Sigmoid colon (tissue), 6 donors: ENCODE measurements at regions not wholly inside any gene's neighbourhood (a gene's known extent, or its start where the extent isn't known, plus 50 kb on each side); places are given as distances from the start of the nearest gene placed in this dataset.

Source experiments
- DNase-seq: peaks from one replicate; pipeline ENCODE4 v3.0.0-alpha.2; 2019
- H3K27ac ChIP-seq, 4 donors: fragments of 200-600 bp; sonication (generic); one replicate each; pipeline ENCODE4 v1.5.1; 2016 to 2019; ENCODE audit warnings: mild to moderate bottlenecking in 1 of 4
- H3K27me3 ChIP-seq, 3 donors: fragments of 200-600 bp; sonication (generic); one replicate each; pipeline ENCODE4 v1.5.1; 2019; ENCODE audit warnings: mild to moderate bottlenecking in 1 of 3
- H3K36me3 ChIP-seq, 4 donors: fragments of 200-600 bp; sonication (generic); one replicate each; pipeline ENCODE4 v1.5.1; 2016 to 2019
- H3K4me1 ChIP-seq, 4 donors: fragments of 200-600 bp; sonication (generic); one replicate each; pipeline ENCODE4 v1.5.1; 2017 to 2019
- H3K4me3 ChIP-seq, 4 donors: fragments of 200-600 bp; sonication (generic); one replicate each; pipeline ENCODE4 v1.5.1; 2017 to 2019; ENCODE audit warnings: mild to moderate bottlenecking in 2 of 4, moderate library complexity in 1 of 4
- H3K9me3 ChIP-seq, 4 donors: fragments of 200-600 bp in 3 of 4; sonication (generic) in 3 of 4; one replicate each; pipeline versions ENCODE4 v1.5.1 to v1.6.1; 2013 to 2019
- EP300 ChIP-seq, 4 donors: sonication (generic); formaldehyde crosslinking; IDR thresholded peaks; one replicate each; pipeline ENCODE4 v1.6.1; 2017; ENCODE audit warnings: antibody characterized with exemption in 4 of 4
- POLR2A ChIP-seq, 2 donors: fragments of 450-650 bp; IDR thresholded peaks; one replicate each; pipeline ENCODE4 v1.6.1; 2016; ENCODE audit warnings: antibody characterized with exemption in 2 of 2, mild to moderate bottlenecking in 2 of 2, moderate library complexity in 2 of 2
- POLR2AphosphoS5 ChIP-seq, 4 donors: sonication (generic); formaldehyde crosslinking; IDR thresholded peaks; one replicate each; pipeline ENCODE4 v1.6.1; 2017; ENCODE audit warnings: antibody characterized with exemption in 4 of 4
- WGBS, 2 donors: extraction: QIAGEN DNeasy Blood & Tissue Kit; methylation state at CpG; one replicate each; pipeline ENCODE4 v1.1.7; 2013; 5-methylcytosine and 5-hydroxymethylcytosine counted together
- intact Hi-C: fragments of 100-400 bp; cut with DNase I; formaldehyde crosslinking; loops from one replicate; pipeline ENCODE4 v1.15.1; 2023
- TF ChIP-seq, protein P1 (sequence below), 4 experiments: fragments of 450-650 bp in 3 of 4; fragments of 200-600 bp in 1 of 4; IDR thresholded peaks; one replicate each; pipeline ENCODE4 v1.5.1; 2016 to 2019; ENCODE audit warnings: antibody characterized with exemption in 4 of 4, mild to moderate bottlenecking in 3 of 4, moderate library complexity in 2 of 4
- donor health status: healthy with polysubstance abuse.
- donor health status: healthy.

DNA sequence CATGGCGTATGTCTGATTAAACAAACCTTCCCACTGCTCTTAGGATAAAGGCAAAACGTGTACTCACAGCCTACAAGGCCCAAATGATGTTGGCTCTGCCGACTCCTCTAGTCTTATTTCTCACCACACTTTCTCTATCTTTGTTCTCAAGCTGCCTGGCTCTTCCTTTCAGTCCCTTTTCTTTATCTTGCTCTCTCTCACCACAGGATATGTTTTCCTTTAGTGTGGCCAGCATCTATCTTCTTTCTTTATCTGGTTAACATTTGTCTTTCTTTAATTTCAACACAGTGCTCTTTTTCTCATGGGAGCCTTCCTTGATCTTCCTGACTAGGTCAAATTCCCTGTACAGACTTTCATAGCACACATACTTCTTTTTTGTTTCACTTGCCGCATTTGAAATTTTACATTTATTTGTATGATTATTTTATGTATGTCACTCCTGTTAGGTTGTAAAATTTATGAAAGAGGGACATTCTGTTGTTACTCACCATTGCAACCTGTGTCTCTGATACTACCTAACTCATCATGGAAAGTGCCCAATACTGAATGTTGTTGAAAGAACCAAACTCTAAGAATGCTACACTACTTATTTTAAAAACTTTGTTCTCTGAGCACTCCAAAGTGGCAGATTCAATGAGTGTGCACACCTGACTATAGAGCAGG lies 328.9 kb upstream of the CBLB start:
- TF ChIP-seq POLR2AphosphoS5 (IDR thresholded peaks at IDR 0.05) (no peak), EP300 (IDR thresholded peaks at IDR 0.05) (no peak), POLR2A (IDR thresholded peaks at IDR 0.05) (no peak)
- TF ChIP-seq, protein P1, sequence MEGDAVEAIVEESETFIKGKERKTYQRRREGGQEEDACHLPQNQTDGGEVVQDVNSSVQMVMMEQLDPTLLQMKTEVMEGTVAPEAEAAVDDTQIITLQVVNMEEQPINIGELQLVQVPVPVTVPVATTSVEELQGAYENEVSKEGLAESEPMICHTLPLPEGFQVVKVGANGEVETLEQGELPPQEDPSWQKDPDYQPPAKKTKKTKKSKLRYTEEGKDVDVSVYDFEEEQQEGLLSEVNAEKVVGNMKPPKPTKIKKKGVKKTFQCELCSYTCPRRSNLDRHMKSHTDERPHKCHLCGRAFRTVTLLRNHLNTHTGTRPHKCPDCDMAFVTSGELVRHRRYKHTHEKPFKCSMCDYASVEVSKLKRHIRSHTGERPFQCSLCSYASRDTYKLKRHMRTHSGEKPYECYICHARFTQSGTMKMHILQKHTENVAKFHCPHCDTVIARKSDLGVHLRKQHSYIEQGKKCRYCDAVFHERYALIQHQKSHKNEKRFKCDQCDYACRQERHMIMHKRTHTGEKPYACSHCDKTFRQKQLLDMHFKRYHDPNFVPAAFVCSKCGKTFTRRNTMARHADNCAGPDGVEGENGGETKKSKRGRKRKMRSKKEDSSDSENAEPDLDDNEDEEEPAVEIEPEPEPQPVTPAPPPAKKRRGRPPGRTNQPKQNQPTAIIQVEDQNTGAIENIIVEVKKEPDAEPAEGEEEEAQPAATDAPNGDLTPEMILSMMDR (IDR thresholded peaks at IDR 0.05): no peak
- Histone ChIP-seq H3K4me3 (no peak overlapping the region), H3K36me3 (no peaks in the 10 kb centered on the region), H3K27ac (no peak overlapping the region), H3K9me3 (no peaks in the 10 kb centered on the region), H3K4me1 (no peaks in the 10 kb centered on the region), H3K27me3 (no peaks in the 10 kb centered on the region)
- intact Hi-C loops: no loop called here
- whole genome bisulfite sequencing, 2 donors: 73 to 92% methylated on average over 4 of the region's 4 CpGs
- DNase-seq: no peak

DNA sequence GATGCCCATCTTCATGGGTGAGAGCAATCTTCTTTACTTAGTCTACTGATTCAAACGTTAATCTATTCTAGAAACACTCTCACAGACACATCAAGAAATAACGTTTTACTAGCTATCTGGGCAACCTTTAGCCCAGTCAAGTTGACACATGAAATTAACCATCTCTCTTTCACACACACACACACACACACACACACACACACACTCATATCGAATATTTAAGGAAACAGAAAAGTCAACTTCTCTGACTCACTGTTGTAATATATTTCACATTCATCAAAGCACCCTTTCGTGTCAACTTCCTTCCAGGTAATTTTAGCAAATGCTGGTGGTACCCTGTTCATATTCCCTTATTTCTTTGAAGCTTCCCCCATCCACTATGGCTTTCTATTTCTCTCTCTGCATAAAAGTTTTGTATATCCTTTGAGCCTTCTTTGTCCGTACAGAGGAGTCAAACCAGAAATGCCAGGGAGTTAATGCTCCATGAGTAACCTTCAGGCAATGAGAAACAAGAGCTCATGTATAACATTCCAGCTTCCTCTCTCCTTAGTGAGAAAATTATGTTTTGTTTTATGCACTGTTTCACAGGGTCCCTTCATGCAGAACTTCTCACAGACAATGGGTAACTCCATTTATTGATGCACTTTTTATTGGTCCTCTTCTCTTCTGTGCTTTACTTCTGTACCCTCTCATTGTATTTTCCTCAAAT lies 335.5 kb upstream of the CBLB start:
- TF ChIP-seq EP300 (IDR thresholded peaks at IDR 0.05) (no peak), POLR2AphosphoS5 (IDR thresholded peaks at IDR 0.05) (no peak), POLR2A (IDR thresholded peaks at IDR 0.05) (no peak)
- TF ChIP-seq, protein P1 (IDR thresholded peaks at IDR 0.05): no peak
- H3K36me3 ChIP-seq: no peaks in the 10 kb centered on the region
- H3K27me3 ChIP-seq: no peaks in the 10 kb centered on the region
- peaks cover 0 to 9% (median 3%) of the 10 kb centered on the region in 4 donors for H3K4me1 ChIP-seq
- intact Hi-C loops: no loop called here
- no peak for DNase-seq
- no peak overlapping the region for H3K4me3 ChIP-seq
- no peak overlapping the region for H3K27ac ChIP-seq
- no peaks in the 10 kb centered on the region for H3K9me3 ChIP-seq
- 83 to 92% methylated on average over 5 of the region's 5 CpGs for WGBS, 2 donors

DNA sequence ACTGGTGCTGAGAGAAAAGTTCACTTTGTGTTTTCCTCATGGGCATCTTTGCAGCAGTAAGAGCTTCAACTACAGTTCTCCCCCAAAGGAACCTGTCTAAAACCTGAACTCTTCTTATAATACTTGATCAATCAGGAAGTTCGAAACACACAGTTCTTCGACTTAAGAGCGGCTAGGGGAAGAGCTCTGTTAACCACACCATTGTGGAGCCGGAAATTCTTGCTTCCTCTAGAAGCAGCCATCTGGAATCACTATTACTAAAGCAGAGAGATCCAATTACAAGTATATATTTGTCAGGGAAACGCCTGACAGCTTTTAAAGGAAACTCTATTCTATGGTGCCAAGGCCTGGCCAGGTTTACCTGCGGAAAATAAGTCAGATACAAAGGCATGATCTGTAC lies 337.3 kb upstream of the CBLB start:
- TF ChIP-seq EP300 (IDR thresholded peaks at IDR 0.05) (no peak), POLR2A (IDR thresholded peaks at IDR 0.05) (no peak), POLR2AphosphoS5 (IDR thresholded peaks at IDR 0.05) (no peak)
- Histone ChIP-seq H3K9me3 (no peaks in the 10 kb centered on the region), H3K36me3 (no peaks in the 10 kb centered on the region), H3K27ac (no peak overlapping the region), H3K4me1 (peaks cover 0 to 9% (median 3%) of the 10 kb centered on the region in 4 donors), H3K27me3 (no peaks in the 10 kb centered on the region), H3K4me3 (no peak overlapping the region)
- intact Hi-C loops: no loop called here
- DNase-seq: no peak
- 37 to 80% methylated on average over 6 of the region's 6 CpGs for WGBS, 2 donors

DNA sequence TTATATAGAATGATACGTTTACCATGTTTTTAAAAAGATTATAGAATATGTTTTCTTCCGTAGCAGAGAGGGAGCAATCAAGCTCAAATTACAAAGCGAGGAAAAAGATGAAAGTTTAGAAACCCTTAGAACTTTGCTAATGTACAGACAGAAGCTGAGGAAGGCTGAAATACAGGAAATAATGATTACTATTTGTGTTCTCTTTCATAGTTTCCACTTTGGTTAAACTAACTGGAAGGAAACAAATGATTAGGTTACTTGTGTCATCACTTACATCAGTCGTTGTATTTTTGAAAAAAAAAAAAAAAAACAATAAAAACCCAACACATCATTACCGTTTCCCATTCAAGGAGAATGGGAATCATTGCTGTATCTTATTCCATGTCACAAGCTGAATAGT lies 337.8 kb upstream of the CBLB start:
- H3K9me3 ChIP-seq: no peaks in the 10 kb centered on the region
- TF ChIP-seq POLR2A (IDR thresholded peaks at IDR 0.05): no peak
- TF ChIP-seq EP300 (IDR thresholded peaks at IDR 0.05): no peak
- no peak for TF ChIP-seq POLR2AphosphoS5 (IDR thresholded peaks at IDR 0.05)
- TF ChIP-seq, protein P1 (IDR thresholded peaks at IDR 0.05): no peak
- H3K36me3 ChIP-seq: no peaks in the 10 kb centered on the region
- H3K4me1 ChIP-seq: peaks cover 0 to 9% (median 3%) of the 10 kb centered on the region in 4 donors
- DNase-seq: no peak
- no peak overlapping the region for H3K4me3 ChIP-seq
- H3K27me3 ChIP-seq: no peaks in the 10 kb centered on the region
- H3K27ac ChIP-seq: no peak overlapping the region
- 50 to 77% methylated on average over 5 of the region's 5 CpGs for WGBS, 2 donors
- intact Hi-C loops: no loop called here

DNA sequence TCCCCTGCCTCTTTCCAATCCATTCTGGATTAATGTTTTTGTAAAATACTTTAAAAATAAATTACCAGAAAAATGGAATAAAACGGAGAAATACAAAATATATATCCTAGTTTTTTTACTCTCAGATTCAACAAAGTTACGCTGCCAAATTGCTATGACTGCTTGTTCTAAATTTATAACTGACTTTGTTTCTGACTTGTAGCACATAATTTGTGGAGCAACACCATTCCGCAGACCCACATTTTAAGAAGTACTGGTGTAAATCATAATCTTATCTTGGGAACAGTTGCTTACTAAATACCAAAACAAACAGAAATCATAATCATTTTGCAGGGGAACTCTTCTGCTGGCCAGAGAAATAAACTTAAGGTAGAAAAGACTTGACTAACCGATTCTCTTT lies 339.4 kb upstream of the CBLB start:
- H3K27me3 ChIP-seq: no peaks in the 10 kb centered on the region
- TF ChIP-seq POLR2AphosphoS5 (IDR thresholded peaks at IDR 0.05) (no peak), POLR2A (IDR thresholded peaks at IDR 0.05) (no peak), EP300 (IDR thresholded peaks at IDR 0.05) (no peak)
- TF ChIP-seq, protein P1 (IDR thresholded peaks at IDR 0.05): no peak
- WGBS, 2 donors: 68 to 79% methylated on average over 4 of the region's 4 CpGs
- intact Hi-C loops: no loop called here
- no peaks in the 10 kb centered on the region for H3K36me3 ChIP-seq
- no peaks in the 10 kb centered on the region for H3K9me3 ChIP-seq
- H3K4me3 ChIP-seq: no peak overlapping the region
- DNase-seq: no peak
- H3K27ac ChIP-seq: no peak overlapping the region
- H3K4me1 ChIP-seq: peaks cover 0 to 9% (median 3%) of the 10 kb centered on the region in 4 donors
